NCI-H1417 treated with DMSO at 0.1 percent for 48 hours (cell line): ENCODE measurements at regions not wholly inside any gene's neighbourhood (a gene's known extent, or its start where the extent isn't known, plus 50 kb on each side); places are given as distances from the start of the nearest gene placed in this dataset.

ENCODE experiments used
- DNase-seq: peaks from one replicate; lab custom pipeline; 2025; lab: John Stamatoyannopoulos, UW

DNA sequence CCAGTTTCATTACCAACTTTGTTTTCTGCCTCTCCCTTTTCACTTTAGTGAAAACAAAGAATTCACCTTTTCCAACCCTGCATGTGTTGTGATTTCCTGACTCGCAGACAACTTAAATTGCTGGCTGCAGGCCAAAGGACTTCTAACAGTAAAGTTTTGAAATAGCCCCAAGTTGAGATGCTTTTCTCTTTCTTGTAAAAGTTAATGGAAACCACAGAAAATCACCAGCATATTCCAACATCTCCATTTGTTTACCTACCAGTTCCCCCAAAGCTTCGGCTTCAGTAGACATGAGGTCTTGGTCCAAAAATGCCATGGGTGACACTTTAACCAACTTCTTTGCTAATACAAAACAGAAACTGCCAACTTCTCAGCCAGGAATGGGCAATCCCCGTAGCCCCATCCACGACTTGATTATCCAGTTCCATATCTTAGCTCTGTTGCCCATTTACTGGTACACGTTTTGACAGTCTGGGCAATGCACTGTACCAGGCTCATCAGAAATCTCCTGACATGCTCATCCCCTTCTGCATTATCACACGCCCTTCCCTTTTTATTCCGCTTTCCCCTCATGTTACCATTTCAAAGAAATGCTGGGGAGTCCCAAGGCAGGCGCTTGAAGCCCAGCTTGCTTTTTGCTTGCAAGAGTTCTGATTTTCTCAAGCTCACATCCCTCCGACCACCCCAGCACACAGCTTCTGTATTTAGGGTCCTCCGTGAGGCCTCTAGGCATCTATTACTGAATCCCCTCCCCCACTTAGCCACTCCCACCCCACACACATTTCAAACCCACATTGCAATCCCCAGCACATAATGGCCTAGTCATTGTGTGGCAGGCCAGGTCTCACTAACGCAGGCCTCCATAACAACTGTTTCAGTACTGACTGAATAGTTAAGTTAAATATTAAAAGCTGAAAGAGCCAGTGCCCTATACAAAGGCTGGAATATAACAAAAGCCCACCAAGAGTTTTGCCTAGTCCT lies 137.9 kb upstream of the S100G start:
- no peak for DNase-seq

DNA sequence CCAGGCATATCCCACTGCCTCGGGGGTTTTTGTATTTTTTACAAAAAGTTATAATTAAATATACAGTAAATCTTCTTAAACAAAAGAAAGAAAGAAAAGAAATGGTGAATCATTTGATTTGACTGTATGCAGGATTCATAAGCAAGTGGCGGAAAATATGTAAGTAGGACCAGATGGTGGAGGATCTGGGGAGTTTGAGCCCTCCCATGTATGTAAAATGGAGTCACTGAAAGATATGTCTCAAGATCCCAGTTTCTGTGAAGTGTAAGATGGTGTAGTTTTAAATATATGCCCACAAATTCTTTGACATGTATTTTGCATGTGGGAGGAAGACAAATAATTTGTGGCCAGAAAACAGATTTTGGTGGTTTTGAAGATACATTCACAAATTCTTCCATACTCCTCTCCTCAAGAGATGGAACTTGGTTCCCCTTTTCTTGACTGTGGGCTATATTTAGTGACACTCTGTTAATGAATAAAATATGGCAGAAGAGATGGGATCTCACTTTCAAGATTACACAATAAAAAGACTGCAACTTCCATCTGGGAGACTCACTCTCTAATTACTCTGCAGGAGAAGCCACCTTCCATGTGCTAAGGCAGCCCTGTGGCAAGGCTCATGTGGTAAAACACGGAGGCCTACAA lies 133.6 kb upstream of the S100G start:
- no peak for DNase-seq

DNA sequence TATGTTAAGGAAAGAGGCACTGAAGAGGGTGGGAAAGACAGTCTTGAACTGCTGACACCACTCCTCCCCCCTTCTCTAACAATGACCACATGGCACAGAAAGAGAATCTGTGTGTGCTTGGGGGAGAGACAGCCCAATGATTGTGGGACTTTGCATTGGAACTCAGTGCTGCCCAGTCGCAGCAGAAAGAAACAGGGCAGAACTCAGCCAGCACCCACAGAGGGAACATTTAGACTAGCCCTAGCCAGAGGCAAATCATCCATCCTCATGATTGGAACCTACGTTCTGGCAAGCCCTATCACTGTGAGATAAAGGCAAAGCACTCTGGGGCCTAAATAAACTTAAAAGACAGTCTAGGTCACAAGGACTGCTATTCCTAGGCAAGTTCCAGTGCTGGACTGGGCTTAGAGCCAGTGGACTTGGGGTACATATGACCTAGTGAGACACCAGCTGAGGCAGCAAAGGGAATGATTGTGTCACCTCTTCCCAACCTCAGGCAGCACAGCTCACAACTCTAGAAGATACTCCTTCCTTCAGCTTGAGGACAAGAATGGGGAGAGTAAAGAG lies 132.8 kb upstream of the S100G start:
- DNase-seq, result no peak

DNA sequence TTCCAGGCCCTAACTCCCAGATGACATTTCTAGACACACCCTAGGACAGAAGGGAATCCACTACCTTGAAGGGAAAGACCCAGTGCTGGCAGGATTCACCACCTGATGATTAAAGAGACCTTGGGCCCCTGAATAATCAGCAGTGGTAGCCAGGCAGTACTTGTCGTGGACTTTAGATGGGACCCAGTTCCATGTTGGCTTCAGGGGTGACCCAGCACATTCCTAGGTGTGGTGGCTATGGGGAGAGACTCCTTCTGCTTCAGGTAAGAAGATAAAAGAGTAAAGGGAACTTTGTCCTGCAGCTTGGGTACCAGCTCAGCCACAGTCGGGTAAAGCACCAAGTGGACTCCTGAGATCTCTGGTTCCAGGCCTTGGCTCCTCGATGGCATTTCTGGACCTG lies 131.8 kb upstream of the S100G start:
- DNase-seq, result no peak

DNA sequence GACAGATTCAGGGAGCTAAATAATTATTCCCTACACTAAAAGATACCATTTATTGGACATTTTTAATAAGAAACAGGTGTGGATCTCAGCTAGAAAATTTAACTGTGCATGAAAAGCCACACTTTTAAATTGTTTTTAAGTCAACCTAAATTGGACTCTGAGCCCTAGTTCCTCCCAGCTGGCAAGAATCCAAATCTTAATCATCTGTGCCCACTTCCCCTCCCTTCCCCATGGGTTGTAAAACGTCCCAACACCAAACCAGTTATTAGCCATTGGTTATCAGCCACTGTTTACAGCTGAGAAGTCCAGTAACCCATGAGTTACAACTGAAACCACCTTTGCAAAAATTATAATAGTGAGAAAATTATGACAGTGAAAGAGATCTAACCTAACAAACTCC lies 125.6 kb upstream of the S100G start:
- no peak for DNase-seq

DNA sequence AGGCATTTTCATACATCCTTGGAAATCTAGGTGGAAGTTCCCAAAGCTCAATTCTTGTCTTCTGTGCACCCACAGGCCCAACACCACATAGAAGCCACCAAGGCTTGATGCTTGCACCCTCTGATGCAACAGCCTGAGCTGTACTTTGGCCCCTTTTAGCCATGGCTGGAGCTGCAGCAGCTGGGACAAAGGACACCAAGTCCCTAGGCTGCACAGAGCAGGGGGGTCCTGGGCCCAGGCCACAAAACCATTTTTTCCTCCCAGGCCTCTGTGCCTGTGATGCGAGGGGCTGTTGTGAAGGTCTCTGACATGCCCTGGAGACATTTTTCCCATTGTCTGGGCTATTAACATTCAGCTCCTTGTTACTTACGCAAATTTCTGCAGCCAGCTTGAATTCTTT lies 124.0 kb upstream of the S100G start:
- no peak for DNase-seq

DNA sequence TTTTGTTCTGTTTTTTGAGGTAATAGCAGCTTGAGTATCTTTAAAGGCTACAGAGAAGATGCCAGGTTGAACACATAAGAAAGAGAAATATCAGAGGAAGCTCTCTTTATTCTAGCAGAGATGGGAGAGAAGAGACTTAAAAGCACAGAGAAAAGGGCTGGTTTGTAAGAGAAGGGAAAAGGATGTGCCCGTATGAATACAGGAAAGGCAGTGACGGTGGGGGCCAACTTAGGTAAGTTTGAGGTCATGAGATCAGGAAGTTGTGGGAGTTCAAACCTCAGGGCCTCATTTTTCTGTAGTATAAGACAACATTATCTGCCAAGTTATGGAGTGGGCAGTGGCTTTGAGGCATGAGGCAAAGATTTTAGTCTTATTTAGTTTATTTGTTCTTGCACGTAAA lies 121.3 kb upstream of the S100G start:
- DNase-seq, result no peak
